ENCODE measurements at regions not wholly inside any gene's neighbourhood (a gene's known extent, or its start where the extent isn't known, plus 50 kb on each side); places are given as distances from the start of the nearest gene placed in this dataset.

- Histone ChIP-seq H3K4me3 (replicated peaks; ENCODE audit: low read depth, low read length) (no peak overlapping the region), H3K27me3 (replicated peaks; ENCODE audit: control insufficient read depth, insufficient read depth, low read length) (no peaks in the 10 kb centered on the region), H3K36me3 (ENCODE audit: control insufficient read depth, insufficient read depth, low read length) (no peaks in the 10 kb centered on the region)
- no peak for DNase-seq (ENCODE audit: extremely low read depth, insufficient read length)
- TF ChIP-seq, protein P1, sequence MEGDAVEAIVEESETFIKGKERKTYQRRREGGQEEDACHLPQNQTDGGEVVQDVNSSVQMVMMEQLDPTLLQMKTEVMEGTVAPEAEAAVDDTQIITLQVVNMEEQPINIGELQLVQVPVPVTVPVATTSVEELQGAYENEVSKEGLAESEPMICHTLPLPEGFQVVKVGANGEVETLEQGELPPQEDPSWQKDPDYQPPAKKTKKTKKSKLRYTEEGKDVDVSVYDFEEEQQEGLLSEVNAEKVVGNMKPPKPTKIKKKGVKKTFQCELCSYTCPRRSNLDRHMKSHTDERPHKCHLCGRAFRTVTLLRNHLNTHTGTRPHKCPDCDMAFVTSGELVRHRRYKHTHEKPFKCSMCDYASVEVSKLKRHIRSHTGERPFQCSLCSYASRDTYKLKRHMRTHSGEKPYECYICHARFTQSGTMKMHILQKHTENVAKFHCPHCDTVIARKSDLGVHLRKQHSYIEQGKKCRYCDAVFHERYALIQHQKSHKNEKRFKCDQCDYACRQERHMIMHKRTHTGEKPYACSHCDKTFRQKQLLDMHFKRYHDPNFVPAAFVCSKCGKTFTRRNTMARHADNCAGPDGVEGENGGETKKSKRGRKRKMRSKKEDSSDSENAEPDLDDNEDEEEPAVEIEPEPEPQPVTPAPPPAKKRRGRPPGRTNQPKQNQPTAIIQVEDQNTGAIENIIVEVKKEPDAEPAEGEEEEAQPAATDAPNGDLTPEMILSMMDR (IDR thresholded peaks at IDR 0.05; ENCODE audit: insufficient read depth, low read length, poor library complexity, severe bottlenecking) = no peak
Observed at GRCh38 chr5:29157975-29158374, 2035.5 kb upstream of the CDH6 start.

DNA sequence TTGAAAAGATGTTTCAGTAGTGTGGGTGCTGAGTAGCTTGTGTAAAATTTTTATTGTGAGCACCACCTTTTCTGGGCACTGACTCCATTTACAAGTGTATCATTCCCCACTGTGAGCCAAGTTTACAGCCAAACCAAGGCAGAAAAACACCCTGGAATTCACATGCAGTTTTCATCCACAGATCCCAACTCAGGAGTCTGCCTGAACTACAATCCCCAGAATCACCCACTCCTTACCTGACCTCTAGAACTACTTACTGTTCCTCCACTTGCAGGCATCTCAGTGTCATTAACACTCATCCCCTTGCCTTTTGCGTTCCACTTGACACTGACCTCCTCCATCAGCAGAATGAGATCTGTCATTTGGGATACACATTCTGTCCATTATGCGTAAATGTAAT lies 2042.6 kb upstream of the CDH6 start:
- no peak for DNase-seq (ENCODE audit: extremely low read depth, insufficient read length)
- H3K4me3 ChIP-seq (replicated peaks; ENCODE audit: low read depth, low read length) = no peak overlapping the region
- H3K27me3 ChIP-seq (replicated peaks; ENCODE audit: control insufficient read depth, insufficient read depth, low read length) = no peaks in the 10 kb centered on the region
- TF ChIP-seq, protein P1 (IDR thresholded peaks at IDR 0.05; ENCODE audit: insufficient read depth, low read length, poor library complexity, severe bottlenecking) = no peak
- no peaks in the 10 kb centered on the region for H3K36me3 ChIP-seq (ENCODE audit: control insufficient read depth, insufficient read depth, low read length)

DNA sequence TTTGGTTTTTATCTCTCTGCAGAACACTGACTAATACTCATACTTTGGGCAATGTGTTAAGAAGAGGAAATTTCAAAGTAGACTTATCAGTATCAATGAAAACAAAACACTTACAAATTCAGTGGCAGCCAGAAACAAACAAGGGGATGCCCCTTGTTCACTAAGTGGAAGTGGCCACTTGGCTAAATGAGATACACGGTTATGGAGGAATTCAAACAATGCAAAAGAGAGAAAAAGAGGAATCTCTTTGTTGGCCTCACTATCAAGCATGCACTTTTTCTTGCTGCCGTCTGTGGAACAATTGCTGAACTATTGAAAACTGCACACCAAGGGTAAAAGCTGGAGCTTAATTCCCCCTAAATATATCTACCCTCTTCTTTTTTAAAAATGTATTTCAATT lies 2044.9 kb upstream of the CDH6 start:
- TF ChIP-seq, protein P1 (IDR thresholded peaks at IDR 0.05; ENCODE audit: insufficient read depth, low read length, poor library complexity, severe bottlenecking) = no peak
- no peak for DNase-seq (ENCODE audit: extremely low read depth, insufficient read length)
- Histone ChIP-seq H3K4me3 (replicated peaks; ENCODE audit: low read depth, low read length) (no peak overlapping the region), H3K36me3 (ENCODE audit: control insufficient read depth, insufficient read depth, low read length) (no peaks in the 10 kb centered on the region), H3K27me3 (replicated peaks; ENCODE audit: control insufficient read depth, insufficient read depth, low read length) (no peaks in the 10 kb centered on the region)

- H3K27me3 ChIP-seq (replicated peaks; ENCODE audit: control insufficient read depth, insufficient read depth, low read length) = no peaks in the 10 kb centered on the region
- no peaks in the 10 kb centered on the region for H3K36me3 ChIP-seq (ENCODE audit: control insufficient read depth, insufficient read depth, low read length)
- no peak overlapping the region for H3K4me3 ChIP-seq (replicated peaks; ENCODE audit: low read depth, low read length)
- TF ChIP-seq, protein P1 (IDR thresholded peaks at IDR 0.05; ENCODE audit: insufficient read depth, low read length, poor library complexity, severe bottlenecking) = no peak
- no peak for DNase-seq (ENCODE audit: extremely low read depth, insufficient read length)
Observed at GRCh38 chr5:29148073-29148472, 2045.4 kb upstream of the CDH6 start.

DNA sequence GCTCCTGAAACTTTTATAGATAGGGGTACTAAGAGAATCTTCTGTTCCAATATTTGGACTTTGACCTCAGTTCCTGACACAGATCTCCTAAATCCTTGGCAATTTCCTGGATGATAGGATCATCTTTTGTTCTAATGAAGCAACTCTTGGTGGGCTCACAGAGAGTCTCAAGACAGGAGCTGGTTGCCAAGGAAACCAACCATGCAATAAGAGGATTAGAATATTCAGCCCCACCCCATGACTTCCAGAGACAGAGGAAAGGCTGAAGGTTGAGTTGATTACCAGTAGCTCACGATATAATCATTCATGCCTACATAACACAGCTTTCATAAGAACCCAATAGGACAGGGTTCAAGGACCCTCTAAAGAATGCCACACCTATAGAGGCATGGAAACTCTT lies 2050.2 kb upstream of the CDH6 start:
- TF ChIP-seq, protein P1 (IDR thresholded peaks at IDR 0.05; ENCODE audit: insufficient read depth, low read length, poor library complexity, severe bottlenecking) = no peak
- Histone ChIP-seq H3K27me3 (replicated peaks; ENCODE audit: control insufficient read depth, insufficient read depth, low read length) (no peaks in the 10 kb centered on the region), H3K36me3 (ENCODE audit: control insufficient read depth, insufficient read depth, low read length) (no peaks in the 10 kb centered on the region), H3K4me3 (replicated peaks; ENCODE audit: low read depth, low read length) (no peak overlapping the region)
- no peak for DNase-seq (ENCODE audit: extremely low read depth, insufficient read length)

- Histone ChIP-seq H3K27me3 (replicated peaks; ENCODE audit: control insufficient read depth, insufficient read depth, low read length) (no peaks in the 10 kb centered on the region), H3K4me3 (replicated peaks; ENCODE audit: low read depth, low read length) (no peak overlapping the region), H3K36me3 (ENCODE audit: control insufficient read depth, insufficient read depth, low read length) (no peaks in the 10 kb centered on the region)
- DNase-seq (ENCODE audit: extremely low read depth, insufficient read length) = no peak
- TF ChIP-seq, protein P1 (IDR thresholded peaks at IDR 0.05; ENCODE audit: insufficient read depth, low read length, poor library complexity, severe bottlenecking) = no peak
Observed at GRCh38 chr5:29134418-29134817, 2059.1 kb upstream of the CDH6 start.

All from GM06990 (cell line).